Left colon (tissue), 2 donors: ENCODE measurements at regions not wholly inside any gene's neighbourhood (a gene's known extent, or its start where the extent isn't known, plus 50 kb on each side); places are given as distances from the start of the nearest gene placed in this dataset.

Experiments
- ATAC-seq: fragments of 200-7000 bp; cut with Tn5 transposase; one replicate; pipeline ENCODE4 v1.9.1; 2020; ENCODE audit warnings: mild to moderate bottlenecking, moderate library complexity
- DNase-seq, 2 donors: peaks; one replicate each; pipeline ENCODE4 v3.0.0-alpha.2; 2020
- intact Hi-C, 2 donors: fragments of 100-400 bp; cut with DNase I in 1 of 2; cut with micrococcal nuclease in 1 of 2; formaldehyde crosslinking; loops; one replicate each; pipeline versions ENCODE4 v1.11.2 to v1.14.0; 2022; cut with DNase I, micrococcal nuclease
- donor health status: DM: no; HTN: no; CAD: no.
- donor health status: DM: yes; HTN: yes; CAD: no.

DNA sequence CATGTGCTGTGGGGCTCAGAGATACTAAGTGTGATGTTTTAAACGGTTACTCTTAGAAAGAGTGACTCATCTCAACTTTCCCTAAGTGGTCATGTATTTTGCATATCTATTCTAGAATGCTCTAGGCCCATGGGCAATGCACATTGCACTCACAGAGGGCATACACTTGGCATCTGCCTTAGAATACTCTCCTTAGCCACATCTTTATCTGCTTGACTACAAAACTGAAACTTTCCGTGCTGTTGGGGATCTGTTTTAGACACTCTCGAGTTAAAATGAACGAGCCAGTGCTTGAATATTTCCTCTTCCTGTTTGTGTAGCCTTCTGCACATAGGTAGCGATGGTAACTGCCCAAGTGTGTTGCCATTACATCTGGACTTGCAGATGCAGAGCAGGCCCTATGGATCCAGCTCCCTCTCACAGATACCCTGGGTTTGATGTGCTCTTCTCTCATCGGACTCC, 180.5 kb downstream of the CAND1 start:
- ATAC-seq (no peak), DNase-seq (no peak)
- intact Hi-C loops: loop anchor here in 1 of 2 donors (10.0 kb wide), 2 partner anchors 195 to 495 kb away; partner anchors contain the start of gene DYRK2

DNA sequence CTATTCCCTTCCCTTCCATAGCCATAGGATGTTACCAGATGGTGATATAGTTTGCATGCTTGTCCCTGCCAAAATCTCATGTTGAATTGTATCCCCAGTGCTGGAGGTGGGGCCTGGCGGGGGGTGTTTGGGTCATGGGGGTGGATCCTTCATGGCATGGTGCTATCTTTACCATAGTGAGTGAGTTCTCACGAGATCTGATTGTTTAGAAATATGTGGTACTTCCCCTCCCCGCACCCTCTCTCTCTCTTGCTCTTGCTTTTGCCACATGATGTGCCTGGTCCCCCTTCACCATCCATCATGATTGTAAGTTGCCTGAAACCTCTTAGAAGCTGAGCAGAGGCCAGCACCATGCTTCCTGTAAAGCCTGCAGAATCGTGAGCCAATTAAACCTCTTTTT, 181.3 kb downstream of the CAND1 start:
- intact Hi-C loops: no loop called here
- no peak for DNase-seq
- no peak for ATAC-seq

DNA sequence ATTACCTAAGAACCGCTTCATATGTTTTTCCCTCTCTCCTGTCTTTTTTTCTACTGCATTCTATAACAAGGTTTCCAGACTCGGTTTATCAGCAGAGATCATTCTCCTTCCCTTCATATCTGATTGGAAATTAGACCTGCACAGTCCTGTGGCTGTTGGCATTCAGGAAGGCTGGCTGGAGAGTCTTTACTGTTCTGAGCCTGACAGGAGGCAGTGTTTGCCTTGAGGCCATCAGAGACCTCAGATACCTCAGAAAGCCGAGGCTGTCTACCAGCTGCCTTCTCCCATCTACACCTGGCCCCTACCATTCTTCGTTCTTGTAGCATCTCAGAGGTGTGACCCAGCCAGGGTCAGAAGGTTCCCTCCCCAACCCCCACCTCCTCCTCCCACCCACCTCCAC, 182.0 kb downstream of the CAND1 start:
- DNase-seq: no peak
- intact Hi-C loops: no loop called here
- peak; percentile 26 for ATAC-seq

DNA sequence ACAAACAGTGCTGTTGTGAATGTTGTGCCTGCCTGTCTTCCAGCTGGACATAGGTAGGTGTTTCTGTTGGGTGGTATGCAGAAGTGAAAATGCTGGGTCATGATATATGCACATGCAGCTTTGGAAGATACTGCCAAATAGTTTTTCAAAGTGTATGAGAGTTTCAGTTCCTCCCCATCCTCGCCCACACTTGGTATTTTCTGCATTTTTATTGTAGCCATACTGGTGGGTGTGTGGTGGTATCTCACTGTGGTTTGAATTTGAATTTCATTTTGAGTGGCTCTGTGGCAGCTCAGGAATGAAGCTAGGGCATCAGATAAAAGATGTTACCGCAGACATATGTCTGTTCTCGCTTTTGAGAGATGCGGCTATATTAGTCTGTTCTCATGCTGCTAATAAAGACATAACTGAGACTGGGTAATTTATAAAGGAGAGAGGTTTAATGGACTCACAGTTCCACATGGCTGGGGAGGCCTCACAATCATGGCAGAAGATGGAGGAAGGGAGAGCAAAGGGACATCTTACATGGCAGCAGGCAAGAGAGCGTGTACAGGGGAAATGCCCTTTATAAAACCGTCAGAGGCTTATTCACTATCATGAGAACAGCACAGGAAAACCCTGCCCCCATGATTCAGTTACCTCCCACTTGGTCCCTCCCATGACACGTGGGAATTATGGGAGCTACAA, 183.1 kb downstream of the CAND1 start:
- no peak for DNase-seq
- intact Hi-C loops: no loop called here
- ATAC-seq: no peak

DNA sequence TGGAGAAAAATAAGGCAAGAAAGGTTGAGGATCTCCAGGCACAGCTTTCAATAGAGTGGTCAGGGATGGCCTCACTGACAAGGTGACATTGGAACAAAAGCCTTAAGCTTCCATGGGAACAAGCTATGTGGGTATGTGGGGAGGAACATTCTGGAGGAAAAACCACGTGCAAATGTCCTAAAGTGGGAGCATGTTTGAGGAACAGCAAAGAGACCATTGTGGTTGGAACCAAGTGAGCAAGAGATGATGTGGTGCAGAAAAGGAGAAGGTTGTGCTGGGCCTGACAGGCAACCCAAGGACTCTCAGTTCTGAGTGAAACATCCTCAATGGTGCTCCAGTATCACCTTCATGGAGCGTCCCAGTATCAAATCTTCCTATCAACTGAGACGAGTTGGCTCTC, 184.0 kb downstream of the CAND1 start:
- DNase-seq (no peak), ATAC-seq (no peak)
- intact Hi-C loops: no loop called here

DNA sequence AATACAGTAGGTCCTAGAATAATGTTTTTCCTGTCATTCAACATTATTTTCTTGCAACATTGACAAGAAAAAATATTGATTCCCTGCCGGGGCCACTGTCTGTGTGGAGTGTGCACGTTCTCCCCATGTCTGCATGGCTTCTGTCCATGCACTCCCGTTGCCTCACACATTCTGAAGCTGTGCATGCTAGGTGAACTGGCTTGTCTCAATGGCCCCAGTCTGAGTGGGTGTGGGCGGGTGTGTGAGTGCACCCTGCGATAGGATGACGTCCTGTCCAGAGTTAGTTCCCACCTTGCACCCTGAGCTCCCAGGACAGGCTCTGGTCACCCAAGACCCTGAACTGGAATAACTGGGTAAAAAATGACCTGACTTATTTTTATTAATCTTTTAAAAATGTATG, 186.1 kb downstream of the CAND1 start:
- DNase-seq (no peak), ATAC-seq (no peak)
- intact Hi-C loops: no loop called here

DNA sequence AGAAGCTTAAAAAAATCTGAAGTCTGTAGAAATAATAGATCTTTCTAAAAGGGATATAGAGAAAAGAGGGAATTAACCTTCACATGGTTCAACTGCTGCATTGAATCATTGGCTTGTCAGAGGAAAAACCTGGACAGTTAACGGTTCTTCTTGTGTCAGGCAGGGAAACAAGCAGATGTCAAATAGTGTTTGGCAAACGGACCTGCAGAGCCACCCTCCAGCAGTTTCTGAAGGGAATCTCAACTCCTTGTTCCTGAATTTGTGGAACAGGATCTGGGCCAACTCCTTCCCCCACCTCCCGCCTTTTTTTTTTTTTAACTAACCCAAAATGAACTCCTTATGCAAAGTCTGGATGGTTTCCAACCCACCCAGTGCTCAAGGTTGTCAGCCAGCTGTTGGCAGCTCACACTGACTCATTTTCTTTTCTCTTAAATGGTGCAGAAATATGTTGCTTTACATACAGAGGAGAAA, 187.3 kb downstream of the CAND1 start:
- intact Hi-C loops: no loop called here
- no peak for DNase-seq
- no peak for ATAC-seq

DNA sequence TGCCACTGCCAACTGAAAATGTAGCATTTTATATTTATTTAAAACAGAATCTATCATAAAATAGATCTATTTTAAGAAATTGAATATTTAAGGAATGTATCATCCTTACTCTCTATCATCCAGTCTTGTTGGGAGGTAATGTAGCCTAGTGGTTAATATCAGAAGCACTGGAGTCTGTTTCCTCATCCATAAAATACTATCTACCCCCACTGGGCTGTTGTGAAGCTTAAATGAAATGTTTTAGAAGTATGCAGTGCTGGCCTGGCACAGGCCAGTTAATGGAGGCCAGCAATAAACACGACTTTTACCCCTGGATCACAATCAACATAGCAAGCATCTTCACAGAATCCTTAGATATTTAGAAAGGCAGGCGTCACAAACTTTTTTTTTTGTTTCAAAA, 188.0 kb downstream of the CAND1 start:
- no peak for DNase-seq
- intact Hi-C loops: no loop called here
- no peak for ATAC-seq

DNA sequence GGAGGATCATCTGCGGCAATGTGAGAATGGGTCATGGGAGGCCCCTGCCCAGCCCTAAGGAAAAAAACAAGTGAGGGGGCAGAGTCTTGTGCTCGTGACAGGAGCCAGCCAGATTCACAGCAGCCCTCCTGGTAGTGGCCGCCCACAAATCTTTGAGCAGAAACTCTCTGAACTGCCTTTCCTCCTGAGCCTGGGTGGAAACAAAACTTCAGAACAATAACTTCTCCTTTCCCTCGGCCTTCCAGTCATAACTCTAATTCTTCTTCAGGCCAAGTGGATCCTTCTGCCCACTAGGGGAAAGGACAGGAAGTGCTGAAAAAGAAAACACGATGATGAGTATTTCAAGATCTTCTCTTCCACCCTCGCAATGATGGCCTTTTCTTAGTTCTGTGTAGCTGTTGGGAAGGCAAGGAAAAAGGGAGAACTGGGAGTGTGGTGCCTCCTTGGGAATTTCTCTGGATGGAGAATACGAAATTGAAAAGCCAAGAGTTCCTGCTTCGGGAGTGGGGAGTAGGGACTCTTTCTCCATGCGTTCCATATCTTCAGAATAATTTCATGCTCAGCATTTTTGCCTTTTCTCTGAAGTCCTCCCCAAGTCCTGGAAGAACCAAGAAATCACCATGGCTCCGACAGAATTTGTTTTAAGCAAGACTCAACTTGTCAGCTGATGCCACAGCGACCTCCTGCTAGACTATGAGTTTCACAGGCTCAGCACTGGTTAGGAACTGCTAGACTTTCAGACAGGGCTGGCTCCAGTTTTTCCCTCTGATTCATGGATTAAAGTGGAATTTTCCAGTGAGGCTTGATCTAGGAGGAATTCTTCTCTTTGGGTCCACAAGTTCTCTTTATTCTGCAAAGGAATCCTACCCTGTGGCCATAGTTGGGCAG, 188.9 kb downstream of the CAND1 start:
- no peak for DNase-seq
- intact Hi-C loops: no loop called here
- ATAC-seq: peak; percentile 36

DNA sequence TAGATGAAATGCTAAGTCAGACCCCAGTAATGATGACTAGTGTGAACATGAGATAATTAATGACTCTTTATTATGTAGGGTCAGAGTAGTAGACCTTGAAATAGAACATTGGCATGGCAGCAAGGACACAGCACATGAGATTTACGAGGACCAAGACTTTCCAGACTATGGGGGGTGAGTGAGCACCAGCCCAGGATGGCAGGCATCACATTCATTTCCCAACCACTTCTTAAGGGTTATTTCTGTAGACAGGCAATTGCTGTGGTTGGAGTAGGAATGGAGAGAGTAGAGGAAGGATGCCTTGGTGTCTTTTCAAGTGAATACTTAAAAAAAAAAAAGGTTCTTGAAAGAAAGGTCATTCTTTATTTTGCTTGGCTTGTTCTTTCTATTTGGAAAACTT, 189.4 kb upstream of the DYRK2 start:
- intact Hi-C loops: no loop called here
- no peak for ATAC-seq

DNA sequence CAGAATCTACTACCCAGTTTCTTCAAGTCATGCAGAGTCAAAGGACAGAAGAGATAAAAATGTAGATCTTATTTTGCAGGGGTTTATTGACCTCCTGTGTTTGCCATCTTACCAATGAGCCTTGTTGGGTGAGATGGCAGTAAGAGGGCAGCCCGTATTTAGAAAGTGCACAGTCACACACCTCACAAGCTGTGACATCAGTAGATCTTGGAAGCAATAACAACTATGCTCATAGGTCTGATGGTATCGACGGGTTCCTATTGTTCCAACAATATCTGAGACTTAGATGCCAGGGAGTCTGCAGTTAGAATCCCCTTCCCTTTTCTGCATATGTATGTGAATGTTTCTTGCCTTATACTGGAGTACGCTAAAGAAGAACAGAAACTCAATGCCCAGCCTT, 189.0 kb upstream of the DYRK2 start:
- ATAC-seq (no peak), DNase-seq (no peak)
- intact Hi-C loops: no loop called here

More for the DNA sequence above, 189.4 kb upstream of the DYRK2 start:
- no peak for DNase-seq

DNA sequence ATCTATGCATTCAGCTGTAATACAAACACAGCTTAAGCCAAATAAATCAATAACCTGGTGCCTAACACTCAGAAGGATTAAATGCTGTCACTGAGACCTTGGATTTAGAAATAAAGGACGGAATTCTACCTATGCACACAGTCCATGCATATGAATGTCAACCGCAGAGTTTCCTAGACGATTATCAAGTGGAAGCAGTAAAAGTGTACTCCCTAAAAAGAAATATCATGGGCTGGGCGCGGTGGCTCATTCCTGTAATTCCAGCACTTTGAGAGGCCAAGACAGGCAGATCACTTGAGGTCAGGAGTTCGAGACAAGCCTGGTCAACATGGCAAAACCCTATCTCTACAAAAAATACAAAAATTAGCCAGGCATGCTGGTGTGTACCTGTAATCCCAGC, 188.2 kb upstream of the DYRK2 start:
- intact Hi-C loops: no loop called here
- ATAC-seq (no peak), DNase-seq (no peak)

DNA sequence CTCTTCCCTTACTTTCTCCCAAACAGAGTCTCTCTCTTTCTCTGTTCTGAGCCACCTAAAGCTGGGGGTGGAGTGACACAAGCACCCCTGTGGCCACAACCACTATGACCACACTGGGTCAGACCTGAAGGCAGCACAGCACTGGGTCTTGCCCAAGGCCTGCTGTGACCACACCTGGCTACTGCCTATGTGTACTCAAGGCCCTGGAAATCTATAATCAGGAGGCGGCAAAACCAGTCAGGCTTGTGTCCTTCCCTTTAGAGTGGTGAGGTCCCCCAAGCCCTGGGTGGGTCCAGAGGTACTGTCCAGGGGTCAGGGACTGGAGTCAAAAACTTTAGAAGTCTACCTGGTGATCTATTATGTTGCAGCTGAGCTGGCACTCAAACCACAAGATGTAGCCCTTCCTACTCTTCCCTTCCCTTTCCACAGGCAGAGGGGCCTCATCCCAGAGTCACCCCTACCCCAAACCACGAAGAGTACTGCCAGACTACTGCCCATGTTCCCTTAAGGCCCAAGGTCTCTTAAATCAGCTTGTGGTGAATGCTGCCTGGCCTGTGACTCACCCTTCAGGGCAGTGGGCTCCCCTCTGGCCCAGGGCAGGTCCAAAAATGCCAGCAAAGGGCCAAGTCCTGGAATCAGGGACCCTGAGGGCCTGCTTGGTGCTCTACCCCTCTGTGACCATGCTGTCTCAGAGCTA, 179.8 kb upstream of the DYRK2 start:
- peak; percentile 43 for ATAC-seq

DNA sequence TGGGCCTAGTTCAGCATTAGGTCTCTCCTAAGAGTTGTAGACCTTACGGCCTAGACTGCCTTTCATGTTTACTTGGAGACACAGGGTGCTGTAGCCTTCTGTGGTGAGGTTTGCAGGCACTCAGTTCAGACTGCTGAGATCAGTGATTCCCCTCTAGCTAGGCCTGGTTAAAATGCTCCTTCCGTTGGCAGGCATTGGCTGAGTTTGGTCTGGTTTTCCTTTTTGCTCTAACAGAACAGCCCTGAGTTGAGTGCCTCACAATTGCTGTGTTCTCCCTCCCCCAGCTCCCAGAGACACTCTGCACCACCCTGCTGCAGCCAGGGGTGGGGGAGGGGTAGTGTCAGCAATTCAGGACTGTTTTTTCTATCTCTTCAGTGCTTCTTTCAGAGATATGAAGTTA, 178.9 kb upstream of the DYRK2 start:
- DNase-seq (no peak), ATAC-seq (no peak)
- intact Hi-C loops: no loop called here

More for the DNA sequence above, 179.8 kb upstream of the DYRK2 start:
- no peak for DNase-seq
- intact Hi-C loops: no loop called here

DNA sequence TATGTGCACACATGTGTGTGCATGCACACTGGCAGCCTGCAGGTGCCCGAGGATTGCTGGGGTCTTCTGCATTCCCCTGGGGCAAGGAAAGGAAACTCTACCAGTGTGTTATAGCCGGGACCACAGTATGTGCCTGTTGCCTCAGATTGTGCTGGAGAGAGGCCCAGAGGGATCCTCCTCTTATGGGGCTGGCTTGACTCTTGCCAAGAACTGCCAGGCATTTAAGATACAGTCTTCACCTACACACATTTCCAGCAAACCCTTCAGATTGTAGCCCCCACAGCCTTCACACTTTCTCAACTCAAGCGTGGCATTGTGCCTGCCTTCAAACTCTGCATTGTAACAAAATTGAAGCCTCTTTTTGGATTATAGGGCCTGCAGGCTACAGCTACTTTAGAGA, 176.7 kb upstream of the DYRK2 start:
- DNase-seq (no peak), ATAC-seq (no peak)
- intact Hi-C loops: no loop called here

DNA sequence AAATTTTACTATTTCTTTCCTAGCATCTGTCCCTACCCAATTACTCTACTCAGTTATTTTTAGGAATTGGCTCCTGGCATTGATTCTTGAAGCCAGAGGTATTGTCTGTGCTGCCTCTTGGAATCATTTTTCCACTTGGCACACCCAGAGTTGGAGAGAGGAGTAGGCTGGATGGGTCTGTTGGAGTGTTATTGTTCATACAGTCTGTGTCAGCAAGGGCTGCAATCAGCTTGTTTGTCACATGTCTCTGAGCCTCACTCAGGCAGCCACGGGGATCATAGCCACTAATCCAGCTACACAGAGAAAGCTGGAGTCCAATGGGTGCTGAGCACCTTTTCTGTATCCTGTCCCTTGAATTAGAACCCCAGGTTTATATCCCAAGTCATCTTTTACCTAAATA, 176.0 kb upstream of the DYRK2 start:
- intact Hi-C loops: no loop called here
- DNase-seq (no peak), ATAC-seq (no peak)

DNA sequence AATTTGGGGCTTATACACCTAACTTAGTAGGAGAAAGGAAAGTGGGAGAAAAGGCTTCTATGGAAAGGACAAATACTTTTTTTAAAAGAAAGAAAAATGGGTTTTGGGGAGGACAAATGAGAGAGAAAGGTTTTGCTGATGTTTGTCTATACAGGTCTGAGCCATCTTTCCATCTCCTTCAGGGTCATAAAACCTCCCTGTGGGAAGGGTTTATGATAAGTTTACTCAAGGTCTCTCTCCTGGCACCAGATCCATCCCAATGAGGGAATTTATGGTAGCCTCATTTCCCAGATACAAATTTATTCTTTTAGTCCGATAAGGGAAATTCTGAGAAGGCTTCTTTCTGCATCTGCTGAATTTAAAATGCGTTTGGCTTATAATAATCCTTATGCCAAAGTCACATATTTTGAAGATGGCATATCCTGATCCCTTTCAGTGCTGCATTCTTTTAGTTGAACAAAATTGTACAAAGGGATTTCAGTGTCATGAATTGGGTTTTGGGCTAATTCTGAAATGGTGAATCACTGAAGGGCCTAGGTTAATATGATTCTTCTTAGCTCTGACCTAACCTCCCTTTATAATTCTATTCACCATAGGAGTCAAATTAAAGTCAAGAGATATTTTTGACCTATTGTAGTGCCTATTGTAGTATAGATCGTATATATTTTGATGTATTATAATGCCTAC, 173.5 kb upstream of the DYRK2 start:
- DNase-seq (no peak), ATAC-seq (peak; percentile 83)
- intact Hi-C loops: no loop called here

DNA sequence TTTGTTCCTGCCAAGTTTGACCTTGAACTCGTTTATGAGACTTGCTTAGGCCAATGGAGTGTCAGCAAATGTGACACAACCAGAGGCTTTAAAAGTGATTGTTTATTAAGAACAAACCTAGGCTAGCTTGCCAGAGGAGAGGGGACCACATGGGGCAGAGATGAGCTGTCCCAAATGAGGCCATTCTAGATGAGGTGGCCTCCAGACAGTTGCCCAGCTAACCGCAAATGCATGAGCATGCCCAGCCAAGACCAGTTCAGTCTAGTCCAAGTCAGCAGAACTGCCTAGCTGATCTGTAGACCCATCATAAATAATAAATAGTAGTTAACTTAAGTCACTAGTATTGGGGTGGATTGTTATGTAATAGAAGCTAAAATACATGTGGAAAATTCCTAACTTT, 172.8 kb upstream of the DYRK2 start:
- intact Hi-C loops: no loop called here
- ATAC-seq (no peak), DNase-seq (no peak)

DNA sequence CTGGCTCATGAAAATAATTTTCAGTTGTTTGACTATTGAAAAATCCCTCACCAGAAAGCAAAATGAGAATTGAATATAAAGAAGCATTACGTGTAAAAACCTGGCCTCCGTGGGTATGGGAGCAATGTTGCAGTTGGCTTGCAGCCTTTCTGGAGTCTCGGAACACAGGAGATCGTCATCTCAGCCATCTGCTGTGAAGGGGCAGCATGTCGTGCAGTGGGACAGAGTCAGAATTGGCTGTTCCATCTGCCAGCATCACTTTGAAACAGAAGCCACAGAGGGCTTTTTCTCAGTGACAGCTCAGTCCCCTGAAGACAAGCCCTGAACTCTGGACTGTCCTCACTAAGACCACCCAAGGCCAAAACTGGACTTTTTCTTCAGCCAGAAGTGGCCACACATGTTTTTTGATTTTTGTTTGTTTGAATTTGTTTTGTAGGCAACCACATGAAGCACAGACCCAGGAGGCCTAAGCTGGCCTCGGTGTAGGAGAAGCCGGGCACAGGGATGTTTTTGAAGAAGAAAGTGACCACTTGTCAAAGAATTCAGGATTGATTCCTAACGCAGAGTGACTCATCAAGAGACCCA, 170.8 kb upstream of the DYRK2 start:
- DNase-seq (no peak), ATAC-seq (no peak)
- intact Hi-C loops: no loop called here
